HG03460 (cell line): ENCODE measurements at regions not wholly inside any gene's neighbourhood (a gene's known extent, or its start where the extent isn't known, plus 50 kb on each side); places are given as distances from the start of the nearest gene placed in this dataset.
A peak's percentile ranks its signal among the peaks of the same experiment; 100 is the strongest.

ENCODE experiments used
- ATAC-seq: cut with Tn5 transposase; IDR thresholded peaks from one replicate; pipeline ENCODE4 v1.9.1; 2021; ENCODE audit not compliant: unreplicated experiment

- ATAC-seq: no peak
Observed at GRCh38 chr4:107115185-107115847, 79.2 kb upstream of the DKK2 start.

GRCh38 chr4:107114059-107114458 is 77.9 kb upstream of the DKK2 start:
- ATAC-seq: no peak

GRCh38 chr4:107098401-107098800 is 62.3 kb upstream of the DKK2 start:
- ATAC-seq: no peak

GRCh38 chr4:107094976-107095375 is 58.9 kb upstream of the DKK2 start:
- ATAC-seq: no peak

- ATAC-seq: peak; percentile 59
Observed at GRCh38 chr4:107094332-107094731, 58.2 kb upstream of the DKK2 start.
